Osteocyte (in vitro differentiated cells): ENCODE measurements at regions not wholly inside any gene's neighbourhood (a gene's known extent, or its start where the extent isn't known, plus 50 kb on each side); places are given as distances from the start of the nearest gene placed in this dataset.

Experiments
- DNase-seq: peaks from one replicate; pipeline ENCODE4 v3.0.0; 2021; ENCODE audit warnings: mixed read lengths; ENCODE audit not compliant: unreplicated experiment; ENCODE audit errors: extremely low spot score
- H3K27ac Mint-ChIP-seq: one replicate; pipeline ENCODE4 v1.8.0; 2021; ENCODE audit warnings: mild to moderate bottlenecking, mixed read lengths; ENCODE audit not compliant: unreplicated experiment
- H3K27me3 Mint-ChIP-seq: one replicate; pipeline ENCODE4 v1.8.0; 2021; ENCODE audit warnings: mixed read lengths; ENCODE audit not compliant: unreplicated experiment
- H3K36me3 Mint-ChIP-seq: one replicate; pipeline ENCODE4 v1.8.0; 2021; ENCODE audit warnings: mixed read lengths; ENCODE audit not compliant: unreplicated experiment
- H3K4me1 Mint-ChIP-seq: one replicate; pipeline ENCODE4 v1.8.0; 2021; ENCODE audit warnings: mixed read lengths; ENCODE audit not compliant: unreplicated experiment
- H3K4me3 Mint-ChIP-seq: one replicate; pipeline ENCODE4 v1.8.0; 2021; ENCODE audit warnings: mild to moderate bottlenecking, moderate library complexity, mixed read lengths; ENCODE audit not compliant: unreplicated experiment
- H3K9me3 Mint-ChIP-seq: one replicate; pipeline ENCODE4 v1.8.0; 2021; ENCODE audit warnings: mixed read lengths; ENCODE audit not compliant: unreplicated experiment
- CTCF ChIP-seq: fragments of 200-600 bp; sonication (generic); IDR thresholded peaks from 2 replicates; pipeline ENCODE4 v1.5.0; 2021; ENCODE audit warnings: antibody characterized with exemption, mild to moderate bottlenecking, moderate library complexity

- Mint-ChIP-seq H3K27ac (no peak overlapping the region), H3K36me3 (no peaks in the 10 kb centered on the region), H3K27me3 (no peaks in the 10 kb centered on the region), H3K4me3 (no peak overlapping the region), H3K4me1 (no peaks in the 10 kb centered on the region), H3K9me3 (peaks cover 7% of the 10 kb centered on the region)
- TF ChIP-seq CTCF, result no peak
- DNase-seq, result no peak
Observed at GRCh38 chr1:5731110-5731423, 261.2 kb downstream of the NPHP4 start.

GRCh38 chr1:5730272-5731109, 261.7 kb downstream of the NPHP4 start:
- no peak for TF ChIP-seq CTCF
- Mint-ChIP-seq H3K4me3 (no peak overlapping the region), H3K27me3 (no peaks in the 10 kb centered on the region), H3K4me1 (no peaks in the 10 kb centered on the region), H3K36me3 (no peaks in the 10 kb centered on the region), H3K9me3 (peaks cover 3% of the 10 kb centered on the region), H3K27ac (no peak overlapping the region)
- DNase-seq, result no peak

GRCh38 chr1:5729636-5730145, 262.5 kb downstream of the NPHP4 start:
- Mint-ChIP-seq H3K27ac (no peak overlapping the region), H3K4me3 (no peak overlapping the region), H3K9me3 (no peaks in the 10 kb centered on the region), H3K27me3 (no peaks in the 10 kb centered on the region), H3K36me3 (no peaks in the 10 kb centered on the region), H3K4me1 (no peaks in the 10 kb centered on the region)
- TF ChIP-seq CTCF, result no peak
- DNase-seq, result no peak

GRCh38 chr1:5728663-5729355, 263.4 kb downstream of the NPHP4 start:
- DNase-seq, result no peak
- TF ChIP-seq CTCF, result no peak
- no peak overlapping the region for H3K27ac Mint-ChIP-seq
- no peak overlapping the region for H3K4me3 Mint-ChIP-seq
- no peaks in the 10 kb centered on the region for H3K4me1 Mint-ChIP-seq
- no peaks in the 10 kb centered on the region for H3K9me3 Mint-ChIP-seq
- no peaks in the 10 kb centered on the region for H3K27me3 Mint-ChIP-seq
- H3K36me3 Mint-ChIP-seq, result no peaks in the 10 kb centered on the region
